ENCODE measurements at regions not wholly inside any gene's neighbourhood (a gene's known extent, or its start where the extent isn't known, plus 50 kb on each side); places are given as distances from the start of the nearest gene placed in this dataset.
A peak's percentile ranks its signal among the peaks of the same experiment; 100 is the strongest.

GRCh38 chr4:111064342-111064993 lies 441.6 kb upstream of the PITX2 start:
- H3K27me3 ChIP-seq (ENCODE audit: control insufficient read depth, insufficient read depth, low read length): no peaks in the 10 kb centered on the region
- H3K36me3 ChIP-seq (ENCODE audit: control insufficient read depth, insufficient read depth, low read length): no peaks in the 10 kb centered on the region
- no peak overlapping the region for H3K4me3 ChIP-seq (ENCODE audit: insufficient read depth, low read depth, low read length)
- no peak overlapping the region for H2BK20ac ChIP-seq (ENCODE audit: low read depth, low read length)
- H3K27ac ChIP-seq (ENCODE audit: insufficient read depth, low read length): no peak overlapping the region
- in situ Hi-C loops (cut with MboI; ENCODE audit: low sequenced_read_pairs): no loop called here
- ATAC-seq (ENCODE audit: low read depth) (no peak), DNase-seq (peak; percentile 57)
- H3K9me3 ChIP-seq (ENCODE audit: control insufficient read depth, insufficient read depth, low read length): no peaks in the 10 kb centered on the region
- no peak overlapping the region for H3K56ac ChIP-seq (ENCODE audit: extremely low read depth, insufficient read depth, low read length)
- no peak overlapping the region for H3K14ac ChIP-seq (replicated peaks; ENCODE audit: low read depth, low read length)
- BruUV-seq (replicated peaks): no TSS peak
- no peak overlapping the region for H2AK9ac ChIP-seq (replicated peaks; ENCODE audit: low read depth, low read length, poor library complexity)
- H3K79me1 ChIP-seq (ENCODE audit: low read depth in 1 of 2, low read length in 2 of 2): no peaks in the 10 kb centered on the region
- ChIA-PET CTCF (no interaction called here), POLR2A (ENCODE audit: unreplicated experiment) (no interaction called here)
- intact Hi-C loops (cut with micrococcal nuclease): no loop called here
- H3K23ac ChIP-seq (ENCODE audit: low read depth, low read length): no peak overlapping the region
- H4K5ac ChIP-seq (ENCODE audit: low read depth, low read length): no peak overlapping the region
- TF ChIP-seq CEBPB (IDR thresholded peaks at IDR 0.05; ENCODE audit: low read depth, low read length) (peak; percentile 43; the same call in 1 of the 2 replicates), POLR2A (IDR thresholded peaks at IDR 0.05; ENCODE audit: low read depth, low read length) (no peak)
- dilution Hi-C loops (cut with HindIII; ENCODE audit: low sequenced_read_pairs, unreplicated experiment): no loop called here
- no peak overlapping the region for H2BK5ac ChIP-seq (ENCODE audit: low read depth, low read length, poor library complexity, severe bottlenecking)
- no peak overlapping the region for H4K8ac ChIP-seq (ENCODE audit: low read depth in 2 of 2, low read length in 2 of 2)
- H2AK5ac ChIP-seq (ENCODE audit: low read depth, low read length): no peak overlapping the region
- no peak overlapping the region for H3K4ac ChIP-seq (ENCODE audit: low read depth, low read length)
- no CpG with 5 or more reads among the region's 4 CpGs for WGBS, 2 experiments (ENCODE audit: extremely low coverage in 2 of 2, insufficient read length in 1 of 2)
- H2AFZ ChIP-seq (replicated peaks; ENCODE audit: low read length, poor library complexity): no peak overlapping the region
- H4K20me1 ChIP-seq (ENCODE audit: insufficient read depth, low read length): no peaks in the 10 kb centered on the region
- no peaks in the 10 kb centered on the region for H3K4me1 ChIP-seq (ENCODE audit: control insufficient read depth, insufficient read depth, low read length)
- H3K18ac ChIP-seq (ENCODE audit: low read depth, low read length): no peak overlapping the region
- H2BK120ac ChIP-seq (ENCODE audit: low read depth, low read length): no peak overlapping the region
- H4K91ac ChIP-seq (ENCODE audit: insufficient read depth, low read depth, low read length): no peak overlapping the region
- H3K4me2 ChIP-seq (ENCODE audit: low read depth, low read length): no peak overlapping the region
- no peak overlapping the region for H3K9ac ChIP-seq (ENCODE audit: low read depth, low read length)
- H2BK15ac ChIP-seq (ENCODE audit: low read depth, low read length): no peak overlapping the region
- no peaks in the 10 kb centered on the region for H3K9me1 ChIP-seq (ENCODE audit: insufficient read depth, low read length)

Data from IMR-90 (cell line).